B cell (primary cell): ENCODE measurements at regions not wholly inside any gene's neighbourhood (a gene's known extent, or its start where the extent isn't known, plus 50 kb on each side); places are given as distances from the start of the nearest gene placed in this dataset.

Source experiments
- ATAC-seq: fragments of 200-7000 bp; cut with Tn5 transposase; one replicate; pipeline ENCODE4 v1.10.0; 2021; ENCODE audit warnings: low read depth, mild to moderate bottlenecking, moderate number of reproducible peaks, moderate library complexity
- CTCF ChIA-PET: fragments of 350-600 bp; sonication (Branson Sonifier 250); formaldehyde crosslinking; loops from one replicate; lab custom pipeline; 2021; ENCODE audit warnings: antibody characterized with exemption, inconsistent platforms; lab: Charles Lee
- POLR2A ChIA-PET: fragments of 350-600 bp; sonication (Branson Sonifier 250); formaldehyde crosslinking; loops from one replicate; lab custom pipeline; 2021; ENCODE audit warnings: antibody characterized with exemption; lab: Charles Lee
- DNase-seq: peaks from one replicate; pipeline ENCODE4 v3.0.0; 2013
- H2AFZ ChIP-seq: 2 replicates; pipeline ENCODE4 v1.6.1; 2012; ENCODE audit warnings: mild to moderate bottlenecking, low read depth, low read length; ENCODE audit not compliant: insufficient read depth, poor library complexity, severe bottlenecking
- H3K27ac ChIP-seq, 2 donors: 1 replicate in 1 of 2; 2 replicates in 1 of 2; pipeline ENCODE4 v1.5.1; 2012 to 2013; ENCODE audit warnings: low read length in 2 of 2, mild to moderate bottlenecking in 2 of 2, moderate library complexity in 1 of 2
- H3K27me3 ChIP-seq, 4 experiments: fragments of 200-600 bp in 1 of 4; sonication (generic) in 1 of 4; replicated peaks in 1 of 4; 1 replicate in 2 of 4; 2 replicates in 2 of 4; pipeline versions ENCODE4 v1.6.1 to v1.7.0; 2013 to 2016; ENCODE audit warnings: low read length in 3 of 4, mild to moderate bottlenecking in 2 of 4, mixed read lengths in 1 of 4, moderate library complexity in 1 of 4; ENCODE audit not compliant: insufficient read depth in 4 of 4, control insufficient read depth in 3 of 4; ENCODE audit errors: control extremely low read depth in 1 of 4
- H3K36me3 ChIP-seq, 2 experiments: replicated peaks in 1 of 2; 1 replicate in 1 of 2; 2 replicates in 1 of 2; pipeline versions ENCODE4 v1.6.1 to v1.7.1; 2013; ENCODE audit warnings: low read length in 1 of 2; ENCODE audit not compliant: insufficient read depth in 2 of 2, control insufficient read depth in 1 of 2; ENCODE audit errors: control extremely low read depth in 1 of 2, extremely low read depth in 1 of 2
- H3K4me1 ChIP-seq, 2 donors: fragments of 200-600 bp in 1 of 2; sonication (generic) in 1 of 2; 1 replicate in 1 of 2; 2 replicates in 1 of 2; pipeline versions ENCODE4 v1.5.1 to v1.6.1; 2013 to 2017; ENCODE audit warnings: low read length in 2 of 2; ENCODE audit not compliant: control insufficient read depth in 2 of 2, insufficient read depth in 2 of 2
- H3K4me2 ChIP-seq: replicated peaks from 2 replicates; pipeline ENCODE3; 2012; ENCODE audit warnings: mild to moderate bottlenecking, low read depth, low read length; ENCODE audit not compliant: poor library complexity, severe bottlenecking
- H3K4me3 ChIP-seq, 5 experiments: fragments of 200-600 bp in 1 of 5; sonication (generic) in 1 of 5; 1 replicate in 3 of 5; 2 replicates in 2 of 5; pipeline versions ENCODE4 v1.5.1 to v1.7.0; 2011 to 2016; ENCODE audit warnings: low read length in 4 of 5, mild to moderate bottlenecking in 4 of 5, low read depth in 2 of 5, control low read depth in 1 of 5, moderate library complexity in 1 of 5; ENCODE audit not compliant: insufficient read depth in 1 of 5; ENCODE audit errors: control extremely low read depth in 1 of 5, extremely low read depth in 1 of 5
- H3K79me2 ChIP-seq: fragments of 200-600 bp; sonication (generic); one replicate; pipeline ENCODE4 v1.6.0; 2016; ENCODE audit warnings: low read length; ENCODE audit not compliant: control insufficient read depth, insufficient read depth
- H3K9ac ChIP-seq: fragments of 200-600 bp; sonication (generic); 2 replicates; pipeline ENCODE4 v1.6.1; 2017; ENCODE audit warnings: mild to moderate bottlenecking, low read length, moderate library complexity
- H3K9me3 ChIP-seq, 3 donors: one replicate each; pipeline versions ENCODE4 v1.6.1 to v1.7.1; 2013; ENCODE audit warnings: low read length in 2 of 3; ENCODE audit not compliant: control insufficient read depth in 2 of 3, insufficient read depth in 1 of 3; ENCODE audit errors: control extremely low read depth in 1 of 3
- H4K20me1 ChIP-seq: 2 replicates; pipeline ENCODE4 v1.6.0; 2012; ENCODE audit warnings: mild to moderate bottlenecking, low read length; ENCODE audit not compliant: insufficient read depth, control insufficient read depth, poor library complexity, severe bottlenecking
- H3K27ac Mint-ChIP-seq: one replicate; pipeline ENCODE4 v1.8.0; 2021; ENCODE audit warnings: mixed read lengths
- H3K27me3 Mint-ChIP-seq: one replicate; pipeline ENCODE4 v1.8.0; 2021; ENCODE audit warnings: mixed read lengths
- H3K4me1 Mint-ChIP-seq: one replicate; pipeline ENCODE4 v1.8.0; 2021; ENCODE audit warnings: mixed read lengths
- H3K4me3 Mint-ChIP-seq: one replicate; pipeline ENCODE4 v1.8.0; 2021; ENCODE audit warnings: mixed read lengths
- H3K9me3 Mint-ChIP-seq: one replicate; pipeline ENCODE4 v1.8.0; 2022; ENCODE audit warnings: mixed read lengths; ENCODE audit not compliant: insufficient read depth
- EZH2 ChIP-seq: IDR thresholded peaks from 2 replicates; pipeline ENCODE4 v1.6.1; 2012; ENCODE audit warnings: borderline replicate concordance, low read depth, mild to moderate bottlenecking, moderate library complexity, low read length; ENCODE audit not compliant: insufficient read depth, poor library complexity, severe bottlenecking
- WGBS: methylation state at CpG from one replicate; pipeline ENCODE4 v1.1.5; 2013; ENCODE audit warnings: missing lambda C conversion rate; ENCODE audit not compliant: insufficient coverage; 5-methylcytosine and 5-hydroxymethylcytosine counted together
- intact Hi-C: fragments of 100-400 bp; cut with micrococcal nuclease; formaldehyde crosslinking; loops from one replicate; pipeline ENCODE4 v1.10.0; 2022
- TF ChIP-seq, protein P1 (sequence below): fragments of 200-600 bp; IDR thresholded peaks from one replicate; pipeline ENCODE4 v1.8.0; 2022; ENCODE audit warnings: antibody characterized with exemption, mild to moderate bottlenecking

DNA sequence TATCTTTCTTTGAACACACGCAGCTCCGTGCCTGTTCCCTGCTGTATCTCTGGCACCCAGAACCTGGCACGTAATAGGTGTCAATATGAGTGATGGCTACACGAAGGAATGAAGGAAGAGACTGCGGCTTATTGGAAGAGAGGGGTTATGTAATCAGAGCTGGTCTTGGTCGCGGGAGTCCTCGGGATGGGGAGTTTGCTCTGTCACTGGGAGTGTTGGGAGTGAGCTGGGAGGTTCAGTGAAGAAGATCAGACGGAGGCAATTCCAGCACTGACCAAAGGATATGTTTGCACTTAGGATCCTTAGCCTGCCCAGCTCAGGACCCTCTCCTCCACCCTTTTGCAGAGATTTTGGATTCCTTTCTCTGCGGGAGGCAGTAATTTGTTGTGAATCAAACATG lies 709.1 kb downstream of the PTPRU start:
- Histone ChIP-seq H3K36me3 (no peaks in the 10 kb centered on the region), H3K27me3 (no peaks in the 10 kb centered on the region), H3K27ac (no peak overlapping the region), H3K4me3 (no peak overlapping the region), H3K4me1 (no peaks in the 10 kb centered on the region), H3K79me2 (no peaks in the 10 kb centered on the region), H3K9me3 (peaks cover 0 to 4% (median 0%) of the 10 kb centered on the region in 3 donors), H3K9ac (no peak overlapping the region), H4K20me1 (no peaks in the 10 kb centered on the region), H2AFZ (no peak overlapping the region), H3K4me2 (no peak overlapping the region)
- POLR2A ChIA-PET, result no interaction called here
- WGBS, result 40% methylated on average over 9 of the region's 10 CpGs
- Mint-ChIP-seq H3K4me1 (no peaks in the 10 kb centered on the region), H3K9me3 (no peaks in the 10 kb centered on the region), H3K27me3 (peaks cover 6% of the 10 kb centered on the region), H3K4me3 (no peak overlapping the region), H3K27ac (no peak overlapping the region)
- CTCF ChIA-PET, result interaction anchor here (1.4 kb wide), 1 partner anchor 11 kb away, joined by 3 read pairs; no protein-coding TSS in a partner anchor
- ATAC-seq, result no peak
- TF ChIP-seq, protein P1, sequence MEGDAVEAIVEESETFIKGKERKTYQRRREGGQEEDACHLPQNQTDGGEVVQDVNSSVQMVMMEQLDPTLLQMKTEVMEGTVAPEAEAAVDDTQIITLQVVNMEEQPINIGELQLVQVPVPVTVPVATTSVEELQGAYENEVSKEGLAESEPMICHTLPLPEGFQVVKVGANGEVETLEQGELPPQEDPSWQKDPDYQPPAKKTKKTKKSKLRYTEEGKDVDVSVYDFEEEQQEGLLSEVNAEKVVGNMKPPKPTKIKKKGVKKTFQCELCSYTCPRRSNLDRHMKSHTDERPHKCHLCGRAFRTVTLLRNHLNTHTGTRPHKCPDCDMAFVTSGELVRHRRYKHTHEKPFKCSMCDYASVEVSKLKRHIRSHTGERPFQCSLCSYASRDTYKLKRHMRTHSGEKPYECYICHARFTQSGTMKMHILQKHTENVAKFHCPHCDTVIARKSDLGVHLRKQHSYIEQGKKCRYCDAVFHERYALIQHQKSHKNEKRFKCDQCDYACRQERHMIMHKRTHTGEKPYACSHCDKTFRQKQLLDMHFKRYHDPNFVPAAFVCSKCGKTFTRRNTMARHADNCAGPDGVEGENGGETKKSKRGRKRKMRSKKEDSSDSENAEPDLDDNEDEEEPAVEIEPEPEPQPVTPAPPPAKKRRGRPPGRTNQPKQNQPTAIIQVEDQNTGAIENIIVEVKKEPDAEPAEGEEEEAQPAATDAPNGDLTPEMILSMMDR, result no peak
- no peak for TF ChIP-seq EZH2
- intact Hi-C loops, result no loop called here
- DNase-seq, result no peak

DNA sequence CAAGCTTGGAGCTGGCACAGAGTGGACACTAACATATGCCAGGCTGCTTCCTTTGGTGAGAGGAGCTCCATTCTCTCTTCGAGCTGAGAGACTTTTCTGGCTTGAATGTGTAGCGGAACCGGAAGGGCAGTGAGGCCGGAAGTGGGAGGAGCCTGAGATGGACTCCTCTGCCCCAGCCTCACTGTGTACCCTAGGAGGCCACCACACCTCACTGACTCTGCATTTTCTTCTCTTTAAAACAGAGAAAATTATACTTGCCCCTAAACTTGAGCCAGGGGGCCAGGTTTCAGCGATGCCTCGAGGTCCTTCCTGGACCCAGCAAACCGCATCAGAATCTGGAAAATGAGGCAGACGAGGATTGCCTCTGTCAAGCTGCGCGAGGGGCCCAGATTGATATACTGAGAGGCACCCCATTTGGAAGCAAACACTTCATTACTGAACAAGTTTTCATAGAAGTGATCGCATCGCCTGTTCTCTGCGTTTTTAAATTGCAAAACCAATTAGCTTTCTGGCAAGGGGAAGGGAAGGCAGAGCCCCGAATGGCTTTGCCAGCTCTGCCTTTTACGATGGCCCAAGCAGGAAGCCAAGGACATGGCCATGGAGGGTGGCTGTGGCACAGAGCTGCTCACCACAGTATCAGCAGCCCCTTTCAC lies 708.1 kb downstream of the PTPRU start:
- 77% methylated on average over 13 of the region's 15 CpGs for whole genome bisulfite sequencing
- intact Hi-C loops, result no loop called here
- ChIA-PET POLR2A (no interaction called here), CTCF (interaction anchor here (1.4 kb wide), 1 partner anchor 12 kb away, joined by 3 read pairs; no protein-coding TSS in a partner anchor)
- Histone ChIP-seq H3K27ac (no peak overlapping the region), H3K27me3 (no peaks in the 10 kb centered on the region), H2AFZ (no peak overlapping the region), H3K4me1 (no peaks in the 10 kb centered on the region), H3K9me3 (peaks cover 0 to 4% (median 0%) of the 10 kb centered on the region in 3 donors), H3K79me2 (no peaks in the 10 kb centered on the region), H3K9ac (no peak overlapping the region), H4K20me1 (no peaks in the 10 kb centered on the region), H3K4me2 (no peak overlapping the region), H3K4me3 (no peak overlapping the region), H3K36me3 (no peaks in the 10 kb centered on the region)
- no peaks in the 10 kb centered on the region for H3K9me3 Mint-ChIP-seq
- DNase-seq (no peak), ATAC-seq (no peak)
- H3K27ac Mint-ChIP-seq, result no peak overlapping the region
- H3K4me3 Mint-ChIP-seq, result no peak overlapping the region
- no peaks in the 10 kb centered on the region for H3K4me1 Mint-ChIP-seq
- TF ChIP-seq, protein P1, result no peak
- TF ChIP-seq EZH2, result no peak
- H3K27me3 Mint-ChIP-seq, result peaks cover 10% of the 10 kb centered on the region
